GM23338 (cell line): ENCODE measurements at regions not wholly inside any gene's neighbourhood (a gene's known extent, or its start where the extent isn't known, plus 50 kb on each side); places are given as distances from the start of the nearest gene placed in this dataset.

Experiments used
- ATAC-seq: fragments of 200-7000 bp; cut with Tn5 transposase; 3 replicates; pipeline ENCODE4 v1.9.1; 2020
- DNase-seq: peaks from one replicate; pipeline ENCODE4 v3.0.0-alpha.2; 2015; ENCODE audit warnings: low spot score
- H2AFZ ChIP-seq: fragments of 200-600 bp; sonication (generic); 2 replicates; pipeline ENCODE4 v1.8.0; 2016; ENCODE audit warnings: antibody characterized with exemption, mild to moderate bottlenecking, moderate library complexity
- H3F3A ChIP-seq: fragments of 200-600 bp; sonication (generic); replicated peaks from 2 replicates; pipeline ENCODE4 v1.8.0; 2017; ENCODE audit warnings: antibody characterized with exemption, mixed run types, low read depth
- H3K27ac ChIP-seq: fragments of 200-600 bp; sonication (generic); 2 replicates; pipeline ENCODE4 v1.6.1; 2016; ENCODE audit warnings: low read depth
- H3K27me3 ChIP-seq: fragments of 200-600 bp; sonication (generic); 2 replicates; pipeline ENCODE4 v1.8.0; 2016; ENCODE audit warnings: mild to moderate bottlenecking, mixed run types, moderate library complexity; ENCODE audit not compliant: insufficient read depth
- H3K36me3 ChIP-seq: fragments of 200-600 bp; sonication (generic); 2 replicates; pipeline ENCODE4 v1.8.0; 2016; ENCODE audit warnings: mild to moderate bottlenecking; ENCODE audit not compliant: insufficient read depth
- H3K4me1 ChIP-seq: fragments of 200-600 bp; sonication (generic); 2 replicates; pipeline ENCODE4 v1.8.0; 2016; ENCODE audit warnings: mild to moderate bottlenecking, moderate library complexity; ENCODE audit not compliant: insufficient read depth
- H3K4me2 ChIP-seq: fragments of 200-600 bp; sonication (generic); 2 replicates; pipeline ENCODE4 v1.7.1; 2017; ENCODE audit warnings: mixed run types
- H3K4me3 ChIP-seq: fragments of 200-600 bp; sonication (generic); 2 replicates; pipeline ENCODE4 v1.6.1; 2016; ENCODE audit warnings: mixed run types
- H3K79me2 ChIP-seq: fragments of 200-600 bp; sonication (generic); replicated peaks from 2 replicates; pipeline ENCODE4 v1.8.0; 2017; ENCODE audit warnings: mild to moderate bottlenecking; ENCODE audit not compliant: insufficient read depth
- H3K9me2 ChIP-seq: fragments of 200-600 bp; sonication (generic); 2 replicates; pipeline ENCODE4 v1.8.0; 2017; ENCODE audit not compliant: insufficient read depth
- H4K20me1 ChIP-seq: fragments of 200-600 bp; sonication (generic); replicated peaks from 2 replicates; pipeline ENCODE4 v1.8.0; 2017; ENCODE audit warnings: mild to moderate bottlenecking; ENCODE audit not compliant: insufficient read depth
- H3K27ac Mint-ChIP-seq: 2 replicates; pipeline ENCODE4 v1.8.0; 2020; ENCODE audit warnings: inconsistent platforms, mild to moderate bottlenecking, moderate library complexity, mixed read lengths
- H3K27me3 Mint-ChIP-seq: 3 replicates; pipeline ENCODE4 v1.8.0; 2022; ENCODE audit warnings: low read depth, mild to moderate bottlenecking, moderate library complexity, mixed read lengths, inconsistent platforms; ENCODE audit not compliant: insufficient read depth, poor library complexity
- H3K36me3 Mint-ChIP-seq: 3 replicates; pipeline ENCODE4 v1.8.0; 2021; ENCODE audit warnings: low read depth, mild to moderate bottlenecking, inconsistent platforms, moderate library complexity, mixed read lengths
- H3K4me1 Mint-ChIP-seq: 3 replicates; pipeline ENCODE4 v1.8.0; 2020; ENCODE audit warnings: mild to moderate bottlenecking, inconsistent platforms, mixed read lengths
- H3K4me3 Mint-ChIP-seq: 3 replicates; pipeline ENCODE4 v1.8.0; 2021; ENCODE audit warnings: moderate library complexity, mild to moderate bottlenecking, inconsistent platforms, mixed read lengths
- H3K9me3 Mint-ChIP-seq: 3 replicates; pipeline ENCODE4 v1.8.0; 2020; ENCODE audit warnings: moderate library complexity, mild to moderate bottlenecking, inconsistent platforms, mixed read lengths
- ETS1 ChIP-seq: IDR thresholded peaks from 2 replicates; pipeline ENCODE4 v1.6.1; 2016; ENCODE audit warnings: antibody characterized with exemption
- EZH2 ChIP-seq: fragments of 200-600 bp; sonication (generic); IDR thresholded peaks from one replicate; pipeline ENCODE4 v1.8.0; 2017; ENCODE audit warnings: antibody characterized with exemption, mild to moderate bottlenecking, low read depth; ENCODE audit not compliant: unreplicated experiment
- EZH2phosphoT487 ChIP-seq: fragments of 200-600 bp; sonication (generic); IDR thresholded peaks from one replicate; pipeline ENCODE4 v1.8.1; 2018; ENCODE audit warnings: antibody characterized with exemption; ENCODE audit not compliant: unreplicated experiment
- NANOG ChIP-seq: IDR thresholded peaks from 2 replicates; pipeline ENCODE4 v1.6.1; 2016; ENCODE audit warnings: antibody characterized with exemption, borderline replicate concordance
- POLR2AphosphoS5 ChIP-seq: IDR thresholded peaks from 2 replicates; pipeline ENCODE4 v1.6.1; 2016; ENCODE audit warnings: antibody characterized with exemption, low read depth
- REST ChIP-seq: IDR thresholded peaks from one replicate; pipeline ENCODE4 v1.6.1; 2018; ENCODE audit warnings: antibody characterized with exemption; ENCODE audit not compliant: unreplicated experiment
- ZNF114 ChIP-seq: fragments of 250-450 bp; sonication (Bioruptor Pico); IDR thresholded peaks from 2 replicates; pipeline ENCODE4 v1.5.0; 2020; ENCODE audit warnings: mild to moderate bottlenecking, moderate library complexity
- ZNF331 ChIP-seq: fragments of 250-450 bp; sonication (Bioruptor Pico); IDR thresholded peaks from 2 replicates; pipeline ENCODE4 v1.5.0; 2020; ENCODE audit warnings: low read depth, mild to moderate bottlenecking, moderate library complexity
- TF ChIP-seq, protein P1 (sequence below), 2 experiments: fragments of 200-600 bp in 1 of 2; sonication (generic) in 1 of 2; conservative IDR thresholded peaks; 2 replicates each; pipeline versions ENCODE4 v1.5.1 to v1.6.1; 2016 to 2017; ENCODE audit warnings: antibody characterized with exemption in 2 of 2, low read depth in 2 of 2, mild to moderate bottlenecking in 2 of 2, moderate library complexity in 1 of 2
- TF ChIP-seq, protein P2 (sequence below): fragments of 250-450 bp; sonication (Bioruptor Pico); IDR thresholded peaks from 2 replicates; pipeline ENCODE4 v1.5.0; 2020; ENCODE audit warnings: mild to moderate bottlenecking, moderate library complexity

DNA sequence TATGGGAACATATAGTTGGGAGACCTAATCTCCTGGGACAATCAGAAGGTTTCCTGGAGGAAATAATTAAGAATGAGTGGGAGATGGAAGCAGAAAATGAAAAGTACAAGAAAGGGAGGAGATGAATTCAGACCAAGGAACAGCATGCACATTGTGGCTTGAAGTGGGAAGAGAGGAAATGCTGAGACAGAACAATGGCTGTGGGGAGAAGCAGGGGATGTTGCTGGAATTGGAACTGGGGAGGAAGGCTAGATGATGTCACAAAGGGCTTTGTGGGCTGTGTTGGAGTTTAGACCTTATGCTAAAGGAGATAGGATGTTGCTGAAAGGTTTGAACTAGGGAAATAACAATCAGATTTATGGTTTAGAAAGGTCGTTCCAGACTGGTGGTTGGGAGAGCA lies 119.5 kb upstream of the DIPK2B start (continued):
- TF ChIP-seq, protein P1, sequence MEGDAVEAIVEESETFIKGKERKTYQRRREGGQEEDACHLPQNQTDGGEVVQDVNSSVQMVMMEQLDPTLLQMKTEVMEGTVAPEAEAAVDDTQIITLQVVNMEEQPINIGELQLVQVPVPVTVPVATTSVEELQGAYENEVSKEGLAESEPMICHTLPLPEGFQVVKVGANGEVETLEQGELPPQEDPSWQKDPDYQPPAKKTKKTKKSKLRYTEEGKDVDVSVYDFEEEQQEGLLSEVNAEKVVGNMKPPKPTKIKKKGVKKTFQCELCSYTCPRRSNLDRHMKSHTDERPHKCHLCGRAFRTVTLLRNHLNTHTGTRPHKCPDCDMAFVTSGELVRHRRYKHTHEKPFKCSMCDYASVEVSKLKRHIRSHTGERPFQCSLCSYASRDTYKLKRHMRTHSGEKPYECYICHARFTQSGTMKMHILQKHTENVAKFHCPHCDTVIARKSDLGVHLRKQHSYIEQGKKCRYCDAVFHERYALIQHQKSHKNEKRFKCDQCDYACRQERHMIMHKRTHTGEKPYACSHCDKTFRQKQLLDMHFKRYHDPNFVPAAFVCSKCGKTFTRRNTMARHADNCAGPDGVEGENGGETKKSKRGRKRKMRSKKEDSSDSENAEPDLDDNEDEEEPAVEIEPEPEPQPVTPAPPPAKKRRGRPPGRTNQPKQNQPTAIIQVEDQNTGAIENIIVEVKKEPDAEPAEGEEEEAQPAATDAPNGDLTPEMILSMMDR (conservative IDR thresholded peaks at IDR 0.05; ENCODE audit: low read depth in 2 of 2) = no peak
- TF ChIP-seq ETS1 (no peak), ZNF114 (CRISPR knock-in tag) (no peak), EZH2 (no peak)
- TF ChIP-seq, protein P2, sequence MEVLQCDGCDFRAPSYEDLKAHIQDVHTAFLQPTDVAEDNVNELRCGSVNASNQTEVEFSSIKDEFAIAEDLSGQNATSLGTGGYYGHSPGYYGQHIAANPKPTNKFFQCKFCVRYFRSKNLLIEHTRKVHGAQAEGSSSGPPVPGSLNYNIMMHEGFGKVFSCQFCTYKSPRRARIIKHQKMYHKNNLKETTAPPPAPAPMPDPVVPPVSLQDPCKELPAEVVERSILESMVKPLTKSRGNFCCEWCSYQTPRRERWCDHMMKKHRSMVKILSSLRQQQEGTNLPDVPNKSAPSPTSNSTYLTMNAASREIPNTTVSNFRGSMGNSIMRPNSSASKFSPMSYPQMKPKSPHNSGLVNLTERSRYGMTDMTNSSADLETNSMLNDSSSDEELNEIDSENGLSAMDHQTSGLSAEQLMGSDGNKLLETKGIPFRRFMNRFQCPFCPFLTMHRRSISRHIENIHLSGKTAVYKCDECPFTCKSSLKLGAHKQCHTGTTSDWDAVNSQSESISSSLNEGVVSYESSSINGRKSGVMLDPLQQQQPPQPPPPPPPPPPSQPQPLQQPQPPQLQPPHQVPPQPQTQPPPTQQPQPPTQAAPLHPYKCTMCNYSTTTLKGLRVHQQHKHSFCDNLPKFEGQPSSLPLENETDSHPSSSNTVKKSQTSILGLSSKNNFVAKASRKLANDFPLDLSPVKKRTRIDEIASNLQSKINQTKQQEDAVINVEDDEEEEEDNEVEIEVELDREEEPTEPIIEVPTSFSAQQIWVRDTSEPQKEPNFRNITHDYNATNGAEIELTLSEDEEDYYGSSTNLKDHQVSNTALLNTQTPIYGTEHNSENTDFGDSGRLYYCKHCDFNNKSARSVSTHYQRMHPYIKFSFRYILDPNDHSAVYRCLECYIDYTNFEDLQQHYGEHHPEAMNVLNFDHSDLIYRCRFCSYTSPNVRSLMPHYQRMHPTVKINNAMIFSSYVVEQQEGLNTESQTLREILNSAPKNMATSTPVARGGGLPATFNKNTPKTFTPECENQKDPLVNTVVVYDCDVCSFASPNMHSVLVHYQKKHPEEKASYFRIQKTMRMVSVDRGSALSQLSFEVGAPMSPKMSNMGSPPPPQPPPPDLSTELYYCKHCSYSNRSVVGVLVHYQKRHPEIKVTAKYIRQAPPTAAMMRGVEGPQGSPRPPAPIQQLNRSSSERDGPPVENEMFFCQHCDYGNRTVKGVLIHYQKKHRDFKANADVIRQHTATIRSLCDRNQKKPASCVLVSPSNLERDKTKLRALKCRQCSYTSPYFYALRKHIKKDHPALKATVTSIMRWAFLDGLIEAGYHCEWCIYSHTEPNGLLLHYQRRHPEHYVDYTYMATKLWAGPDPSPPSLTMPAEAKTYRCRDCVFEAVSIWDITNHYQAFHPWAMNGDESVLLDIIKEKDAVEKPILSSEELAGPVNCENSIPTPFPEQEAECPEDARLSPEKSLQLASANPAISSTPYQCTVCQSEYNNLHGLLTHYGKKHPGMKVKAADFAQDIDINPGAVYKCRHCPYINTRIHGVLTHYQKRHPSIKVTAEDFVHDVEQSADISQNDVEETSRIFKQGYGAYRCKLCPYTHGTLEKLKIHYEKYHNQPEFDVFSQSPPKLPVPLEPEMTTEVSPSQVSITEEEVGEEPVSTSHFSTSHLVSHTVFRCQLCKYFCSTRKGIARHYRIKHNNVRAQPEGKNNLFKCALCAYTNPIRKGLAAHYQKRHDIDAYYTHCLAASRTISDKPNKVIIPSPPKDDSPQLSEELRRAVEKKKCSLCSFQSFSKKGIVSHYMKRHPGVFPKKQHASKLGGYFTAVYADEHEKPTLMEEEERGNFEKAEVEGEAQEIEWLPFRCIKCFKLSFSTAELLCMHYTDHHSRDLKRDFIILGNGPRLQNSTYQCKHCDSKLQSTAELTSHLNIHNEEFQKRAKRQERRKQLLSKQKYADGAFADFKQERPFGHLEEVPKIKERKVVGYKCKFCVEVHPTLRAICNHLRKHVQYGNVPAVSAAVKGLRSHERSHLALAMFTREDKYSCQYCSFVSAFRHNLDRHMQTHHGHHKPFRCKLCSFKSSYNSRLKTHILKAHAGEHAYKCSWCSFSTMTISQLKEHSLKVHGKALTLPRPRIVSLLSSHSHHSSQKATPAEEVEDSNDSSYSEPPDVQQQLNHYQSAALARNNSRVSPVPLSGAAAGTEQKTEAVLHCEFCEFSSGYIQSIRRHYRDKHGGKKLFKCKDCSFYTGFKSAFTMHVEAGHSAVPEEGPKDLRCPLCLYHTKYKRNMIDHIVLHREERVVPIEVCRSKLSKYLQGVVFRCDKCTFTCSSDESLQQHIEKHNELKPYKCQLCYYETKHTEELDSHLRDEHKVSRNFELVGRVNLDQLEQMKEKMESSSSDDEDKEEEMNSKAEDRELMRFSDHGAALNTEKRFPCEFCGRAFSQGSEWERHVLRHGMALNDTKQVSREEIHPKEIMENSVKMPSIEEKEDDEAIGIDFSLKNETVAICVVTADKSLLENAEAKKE (CRISPR knock-in tag) = no peak

- DNase-seq = no peak
- TF ChIP-seq POLR2AphosphoS5 = no peak
- TF ChIP-seq EZH2phosphoT487 = no peak
- no peak for TF ChIP-seq ZNF331 (CRISPR knock-in tag)
- no peak for TF ChIP-seq NANOG
- TF ChIP-seq REST = no peak
- no peak for TF ChIP-seq ZNF114 (CRISPR knock-in tag)
- TF ChIP-seq, protein P1 (conservative IDR thresholded peaks at IDR 0.05; ENCODE audit: low read depth in 2 of 2) = no peak
- TF ChIP-seq EZH2 = no peak
Measured at GRCh38 chrX:45309801-45310200, 109.1 kb upstream of the DIPK2B start.

More at GRCh38 chrX:45309801-45310200, 109.1 kb upstream of the DIPK2B start:
- Histone ChIP-seq H3K79me2 (no peaks in the 10 kb centered on the region), H3K27ac (no peak overlapping the region), H3K36me3 (no peaks in the 10 kb centered on the region), H2AFZ (no peak overlapping the region), H3K27me3 (no peaks in the 10 kb centered on the region), H3K9me2 (no peaks in the 10 kb centered on the region), H3K4me3 (no peak overlapping the region), H3K4me2 (no peak overlapping the region), H3K4me1 (no peaks in the 10 kb centered on the region), H3F3A (no peaks in the 10 kb centered on the region), H4K20me1 (no peaks in the 10 kb centered on the region)
- Mint-ChIP-seq H3K4me3 (no peak overlapping the region), H3K4me1 (no peaks in the 10 kb centered on the region), H3K27ac (no peak overlapping the region), H3K27me3 (no peaks in the 10 kb centered on the region), H3K9me3 (no peaks in the 10 kb centered on the region; the same call in 2 of the 3 replicates), H3K36me3 (no peaks in the 10 kb centered on the region)
- ATAC-seq = no peak
